ENCODE measurements at regions not wholly inside any gene's neighbourhood (a gene's known extent, or its start where the extent isn't known, plus 50 kb on each side); places are given as distances from the start of the nearest gene placed in this dataset.

DNA sequence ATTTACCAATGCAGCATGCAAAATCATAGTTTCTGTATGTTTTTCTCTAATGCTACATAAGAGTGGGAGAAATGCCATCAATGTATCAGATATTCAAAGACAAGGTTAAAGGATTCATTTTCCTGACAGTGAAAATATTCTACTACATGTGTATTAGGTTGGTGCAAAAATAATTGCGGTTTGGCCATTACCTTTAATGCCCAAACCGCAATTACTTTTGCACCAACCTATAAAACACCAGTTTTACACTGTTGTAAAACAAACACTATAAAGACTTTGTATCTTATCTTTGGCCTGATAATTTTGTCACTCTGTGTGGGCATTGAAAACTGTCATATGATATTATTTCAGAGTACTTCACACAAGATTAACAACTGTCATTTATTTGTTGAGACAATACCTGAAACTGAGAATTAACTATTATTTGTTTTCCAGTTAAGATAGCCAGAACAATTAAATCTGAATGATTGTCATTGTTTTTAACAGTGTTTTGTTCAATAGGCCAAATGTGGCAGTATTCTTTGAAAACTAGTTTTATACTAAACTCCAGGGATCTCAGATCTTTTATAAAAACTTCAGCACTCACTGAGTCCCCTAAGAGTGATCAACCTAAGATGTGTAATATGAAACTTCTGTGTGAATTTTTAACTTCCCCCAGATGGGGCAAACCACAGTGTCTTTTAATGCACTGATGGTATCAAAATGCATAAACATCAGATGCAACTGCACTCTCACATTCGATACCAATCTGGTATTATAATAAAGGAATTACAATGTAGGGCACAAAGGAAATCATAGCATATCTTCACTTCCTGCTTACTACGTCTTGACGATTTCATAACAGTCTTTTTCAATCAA, 53.8 kb upstream of the FBN2 start:
- intact Hi-C loops (cut with DNase I): no loop called here
- DNase-seq (no peak), ATAC-seq (no peak)

DNA sequence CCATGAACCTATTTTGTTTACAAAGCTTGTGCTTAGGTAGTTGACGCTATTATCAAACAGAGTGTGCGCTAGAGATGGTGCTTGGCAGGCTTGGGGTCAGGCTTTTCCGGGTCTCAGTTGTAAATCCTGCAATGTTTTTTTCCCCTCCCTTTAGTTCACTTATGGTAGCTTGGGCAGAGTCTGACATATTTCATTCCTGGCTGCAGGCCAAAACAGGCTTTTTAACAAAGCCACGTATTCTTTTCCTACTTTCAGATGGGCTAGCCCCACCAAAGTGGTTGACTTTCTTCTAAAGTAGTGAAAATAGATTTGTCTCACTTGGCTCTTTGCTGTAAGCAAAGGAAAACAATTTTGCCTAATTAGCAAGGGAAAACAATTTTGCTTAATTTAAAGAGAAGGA, 58.0 kb upstream of the FBN2 start:
- intact Hi-C loops (cut with DNase I): no loop called here
- DNase-seq (no peak), ATAC-seq (no peak)

DNA sequence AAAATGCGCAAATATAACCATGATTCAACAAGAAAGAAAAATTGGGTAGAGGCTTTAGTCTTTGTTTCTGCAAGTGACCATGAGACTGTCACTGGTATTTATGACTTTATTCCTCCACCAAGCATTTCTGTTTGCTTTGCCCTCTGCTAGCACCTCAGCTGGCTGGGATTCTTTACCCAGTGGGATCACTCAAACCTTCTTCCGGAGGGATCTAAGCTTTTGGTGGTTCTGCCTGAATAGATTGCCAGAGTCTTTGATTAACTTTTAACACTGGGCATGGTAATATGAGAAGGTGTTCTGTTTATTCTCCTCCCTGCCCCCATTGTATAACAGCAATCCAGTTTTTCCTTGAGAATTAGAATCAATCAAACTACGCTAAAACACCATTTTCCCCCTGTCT, 59.1 kb upstream of the FBN2 start:
- ATAC-seq (no peak), DNase-seq (no peak)
- intact Hi-C loops (cut with DNase I): no loop called here

DNA sequence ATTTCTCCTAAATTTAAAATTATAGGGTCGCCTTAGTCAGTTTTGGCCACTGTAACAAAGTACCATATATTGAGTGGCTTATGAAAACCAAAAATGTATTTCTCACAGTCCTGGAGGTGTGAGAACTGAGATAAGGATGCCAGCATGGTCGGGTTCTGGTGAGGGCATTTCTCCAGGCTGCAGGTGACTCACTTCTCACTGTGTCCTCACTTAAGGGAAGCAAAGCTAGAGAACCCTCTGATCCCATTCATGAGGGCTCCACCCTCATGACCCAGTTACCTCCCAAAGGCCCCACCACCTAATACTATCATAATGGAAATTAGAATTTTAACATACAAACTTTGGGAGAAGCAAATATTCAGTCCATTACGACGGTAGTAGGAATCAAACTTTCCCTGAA, 75.1 kb upstream of the FBN2 start:
- ATAC-seq (no peak), DNase-seq (no peak)
- intact Hi-C loops (cut with DNase I): no loop called here

DNA sequence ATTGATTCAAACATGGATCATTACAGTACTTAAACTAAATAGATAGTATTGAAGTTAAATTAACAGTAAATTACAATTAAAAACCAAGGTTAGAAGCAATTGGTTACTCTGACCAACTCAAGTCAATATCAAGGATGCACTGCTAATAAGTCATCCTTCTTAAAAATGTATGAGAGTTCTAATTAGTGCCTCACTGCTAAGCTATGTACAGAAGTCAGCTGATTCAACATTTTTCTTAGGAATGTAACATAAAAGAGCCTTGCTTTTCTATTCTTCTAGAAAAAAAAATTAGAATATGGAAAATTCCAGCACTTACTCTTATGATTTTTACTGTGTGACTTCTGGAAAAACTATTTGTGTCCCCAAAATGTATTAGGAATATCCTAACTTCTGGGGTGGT, 75.7 kb upstream of the FBN2 start:
- no peak for DNase-seq
- intact Hi-C loops (cut with DNase I): no loop called here

DNA sequence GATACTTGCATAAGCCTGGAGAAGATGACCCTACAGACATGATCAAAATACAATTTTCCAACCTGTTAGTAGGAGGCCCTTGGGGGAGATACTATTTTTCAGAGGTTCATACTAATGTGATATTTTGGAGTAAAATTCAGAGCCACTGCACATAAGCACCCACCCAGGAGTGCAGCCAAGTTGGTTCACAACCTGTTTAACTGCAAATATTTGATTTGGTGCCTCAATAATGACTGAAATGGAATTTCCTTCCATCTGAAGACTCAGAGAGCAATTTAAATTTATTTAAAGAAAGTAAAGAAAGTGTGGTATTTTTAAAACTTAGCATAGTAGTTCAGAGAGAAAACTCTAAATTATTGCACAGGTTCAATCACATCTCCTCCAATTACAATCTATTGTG, 77.5 kb upstream of the FBN2 start:
- DNase-seq (no peak), ATAC-seq (no peak)
- intact Hi-C loops (cut with DNase I): no loop called here

More for the DNA sequence above, 75.7 kb upstream of the FBN2 start:
- no peak for ATAC-seq

DNA sequence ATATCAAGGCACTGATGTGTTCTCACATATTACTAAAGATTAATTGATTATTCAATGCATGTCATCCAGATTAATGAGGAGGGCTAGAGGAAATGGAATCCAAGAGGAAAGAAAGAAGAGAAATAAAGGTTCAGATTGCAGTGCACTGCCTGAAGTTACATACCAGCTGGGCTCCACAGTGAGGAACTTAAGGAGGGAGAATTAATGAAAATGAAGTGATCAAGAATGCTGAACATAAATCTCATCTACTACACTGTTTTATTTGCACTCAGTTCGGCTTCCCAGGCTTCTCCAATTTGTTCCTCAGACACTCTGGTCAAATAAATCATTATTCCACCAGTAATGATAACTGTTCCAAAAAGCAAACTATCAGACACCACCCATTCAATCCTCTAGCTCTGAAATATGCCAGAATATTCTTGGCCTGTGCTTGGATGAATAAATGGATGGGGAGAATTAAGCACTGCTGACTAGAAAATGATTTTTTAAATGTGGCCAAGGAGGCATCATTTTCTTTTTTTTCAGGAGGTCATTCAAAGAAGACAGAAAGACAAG, 88.6 kb upstream of the FBN2 start:
- no peak for ATAC-seq
- intact Hi-C loops (cut with DNase I): no loop called here
- DNase-seq: no peak

DNA sequence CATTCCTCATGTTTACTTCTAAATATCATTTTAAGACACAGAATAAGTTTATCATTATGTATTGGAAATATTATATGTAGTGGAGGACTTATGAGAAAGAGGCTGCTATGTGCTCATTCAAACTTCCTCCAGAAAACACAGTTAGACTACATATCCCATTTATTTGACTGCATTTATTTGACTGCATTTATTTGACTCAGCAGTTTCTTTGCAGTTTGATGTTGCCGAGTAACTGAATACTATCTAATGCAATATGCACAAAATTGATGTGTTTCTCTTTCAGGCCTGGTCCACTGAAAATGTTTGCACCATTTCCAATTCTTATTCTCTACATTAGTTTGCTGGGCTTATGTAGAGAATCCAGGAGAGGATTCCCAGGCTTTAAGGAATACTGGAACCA, 89.9 kb upstream of the FBN2 start:
- no peak for DNase-seq
- intact Hi-C loops (cut with DNase I): no loop called here
- ATAC-seq: no peak

DNA sequence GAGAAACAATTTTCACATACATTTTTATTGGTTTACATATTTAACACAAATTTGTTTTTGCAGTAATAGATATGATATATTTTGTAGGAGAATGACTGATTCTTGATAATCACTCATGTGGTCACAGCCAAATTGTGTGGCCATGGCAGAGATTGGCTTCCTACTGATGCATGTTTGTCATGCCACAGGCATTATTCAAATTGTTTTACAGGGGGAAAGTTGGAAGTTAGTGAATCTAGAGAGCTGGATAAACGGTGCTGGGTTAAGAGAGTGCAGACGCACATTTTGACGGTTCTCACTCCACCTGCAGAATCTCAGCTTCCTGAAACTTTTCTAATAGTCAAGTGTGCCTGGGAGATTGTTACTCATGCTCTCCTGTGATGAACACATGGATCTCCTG, 91.1 kb upstream of the FBN2 start:
- intact Hi-C loops (cut with DNase I): no loop called here
- ATAC-seq: no peak
- DNase-seq: no peak

DNA sequence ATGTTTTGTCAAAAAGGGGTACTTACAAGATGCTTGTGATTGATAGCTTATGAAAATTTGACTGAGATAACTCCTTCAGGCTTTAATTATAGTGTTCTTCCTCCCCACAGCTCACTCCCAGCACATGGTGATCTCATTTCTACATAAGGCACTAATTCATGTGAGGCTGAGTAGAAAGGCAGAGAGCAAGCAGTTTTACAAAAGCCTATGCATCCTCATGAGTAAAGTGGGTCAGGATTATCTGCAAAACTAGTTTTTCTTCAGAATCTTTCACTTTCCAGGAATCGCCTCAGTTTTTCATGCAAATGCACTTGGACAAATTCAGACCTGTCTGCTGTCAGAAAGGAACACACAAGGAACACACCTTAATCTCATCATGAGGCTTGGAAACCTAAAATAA, 92.1 kb upstream of the FBN2 start:
- intact Hi-C loops (cut with DNase I): no loop called here
- ATAC-seq (no peak), DNase-seq (no peak)

DNA sequence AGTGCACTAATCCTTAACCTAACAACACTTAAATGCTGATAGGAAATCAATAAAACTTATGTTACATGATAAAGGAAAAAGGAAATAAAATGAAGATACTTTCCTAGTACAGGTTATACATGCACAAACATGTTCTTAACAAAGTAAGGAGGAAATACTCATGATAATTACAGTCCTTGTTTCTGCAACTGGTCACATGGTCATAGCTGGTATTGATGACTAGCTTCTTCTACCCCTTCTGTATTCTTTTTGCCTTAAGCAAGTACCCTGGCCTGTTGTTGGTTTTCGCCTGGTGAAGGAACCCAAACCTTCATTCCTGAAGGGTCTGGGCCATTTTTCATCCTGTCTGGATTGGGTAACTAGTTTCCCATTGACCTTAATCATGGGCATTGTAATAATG, 93.7 kb upstream of the FBN2 start:
- DNase-seq: no peak
- ATAC-seq: no peak
- intact Hi-C loops (cut with DNase I): no loop called here

DNA sequence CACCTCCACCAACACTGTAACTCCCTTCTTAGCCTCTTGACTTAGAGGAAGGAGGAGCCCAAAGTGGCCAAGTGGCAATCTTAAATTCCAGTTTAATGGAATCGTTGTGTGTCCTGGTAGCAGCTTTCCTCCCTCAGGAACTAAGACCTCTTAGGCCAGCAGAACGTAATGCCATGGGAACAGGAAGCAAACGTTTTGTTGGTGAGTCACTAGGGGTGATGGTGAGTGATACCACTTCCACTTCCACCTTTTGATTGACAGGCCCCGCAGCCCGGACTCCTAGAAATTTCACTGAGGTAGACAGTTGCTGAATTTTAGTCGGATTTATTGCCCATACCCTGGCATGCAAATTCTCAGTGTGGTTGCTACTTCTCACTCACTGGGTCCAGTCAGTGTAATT, 94.2 kb upstream of the FBN2 start:
- intact Hi-C loops (cut with DNase I): no loop called here
- ATAC-seq: no peak
- DNase-seq: no peak

DNA sequence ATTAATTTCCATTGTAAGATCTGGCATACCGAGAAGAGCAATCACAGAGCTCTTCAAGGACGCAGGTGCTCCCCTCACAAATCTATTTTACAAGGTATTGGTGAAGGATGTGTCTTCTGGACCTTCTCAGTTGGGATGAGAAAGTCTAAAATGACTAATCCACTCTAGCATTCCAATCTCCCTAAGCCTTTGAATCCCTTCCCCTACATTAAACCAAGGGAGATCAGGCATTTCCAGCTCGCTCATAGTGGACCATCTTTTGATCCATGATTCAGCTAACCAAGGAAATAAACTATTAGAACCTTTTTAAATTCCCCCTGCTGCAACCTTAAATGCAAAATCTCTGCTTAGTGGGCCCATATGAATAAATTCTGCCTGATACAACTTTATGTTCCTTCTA, 95.9 kb upstream of the FBN2 start:
- DNase-seq: no peak
- ATAC-seq: no peak
- intact Hi-C loops (cut with DNase I): no loop called here

DNA sequence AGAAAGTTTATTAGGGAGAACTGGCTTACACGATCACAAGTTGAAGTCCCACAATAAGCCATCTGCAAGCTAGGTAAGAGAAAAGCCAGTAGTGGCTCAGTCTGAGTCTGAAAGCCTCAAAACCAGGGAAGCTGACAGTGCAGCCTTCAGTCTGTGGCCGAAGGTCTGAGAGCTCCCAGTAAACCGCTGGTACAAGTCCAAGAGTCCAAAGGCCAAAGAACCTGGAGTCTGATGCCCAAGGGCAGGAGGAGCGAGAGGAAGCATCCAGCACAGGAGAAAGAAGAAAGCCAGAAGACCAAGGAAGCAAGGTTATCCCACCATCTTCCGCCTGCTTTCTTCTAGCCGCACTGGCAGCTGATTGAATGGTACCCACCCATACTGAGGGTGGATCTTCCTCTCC, 97.3 kb upstream of the FBN2 start:
- no peak for DNase-seq
- no peak for ATAC-seq
- intact Hi-C loops (cut with DNase I): no loop called here

DNA sequence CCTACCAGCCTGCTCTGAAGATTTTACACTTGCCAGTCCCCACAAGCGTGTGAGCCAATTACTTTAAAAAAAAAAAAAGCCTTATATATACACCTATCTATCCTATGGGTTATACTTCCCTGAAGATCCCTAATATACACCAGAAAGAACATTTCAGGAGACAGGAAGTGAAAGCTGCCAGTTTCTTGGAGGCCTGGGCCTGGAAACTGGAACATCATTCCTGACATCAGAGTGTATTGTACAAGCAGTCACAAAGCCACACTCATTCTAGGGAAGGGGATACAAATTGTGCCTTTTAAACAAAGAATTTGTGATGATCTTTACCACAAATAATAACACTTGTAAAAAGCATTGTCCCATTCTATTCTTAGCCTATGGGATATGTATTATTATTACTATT, 98.3 kb upstream of the FBN2 start:
- intact Hi-C loops (cut with DNase I): no loop called here
- no peak for DNase-seq
- ATAC-seq: no peak

DNA sequence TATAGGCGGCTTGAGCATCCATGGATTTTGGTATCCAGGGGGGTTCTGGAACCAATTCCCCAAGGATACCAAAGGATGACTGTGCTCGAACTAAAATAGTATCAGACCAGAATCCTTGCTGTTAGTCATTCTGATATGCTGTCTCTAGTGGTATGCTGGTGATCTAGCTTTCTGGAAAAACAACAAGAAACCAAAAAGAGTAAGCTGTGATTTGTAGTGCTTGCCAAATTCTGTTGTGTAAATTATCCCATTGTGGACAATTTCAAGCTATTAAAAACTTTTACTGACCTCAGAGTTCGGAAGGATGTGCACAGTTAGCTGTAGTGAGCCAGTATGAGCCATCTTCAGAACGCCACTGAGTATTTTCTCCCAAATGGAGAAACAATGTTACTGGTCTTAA, 99.0 kb upstream of the FBN2 start:
- DNase-seq (no peak), ATAC-seq (no peak)
- intact Hi-C loops (cut with DNase I): no loop called here

DNA sequence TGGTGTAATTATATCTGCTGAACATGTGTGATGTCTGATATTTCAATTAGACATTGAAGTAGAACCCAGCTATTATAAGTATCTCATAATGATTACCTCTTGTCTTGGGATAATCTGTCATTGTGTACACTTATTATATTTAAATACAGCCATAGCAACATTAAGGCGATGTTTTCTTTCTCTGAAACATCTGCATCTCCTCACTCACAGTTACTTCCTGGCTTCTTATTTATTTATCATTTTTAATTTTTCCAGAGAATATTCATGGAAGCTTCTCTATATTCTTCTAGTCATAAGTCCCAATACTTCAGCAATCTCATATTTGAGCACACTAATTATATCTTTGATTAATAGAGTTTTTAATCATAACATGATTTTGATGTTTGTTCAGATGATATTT, 103.8 kb upstream of the FBN2 start:
- DNase-seq: no peak
- intact Hi-C loops (cut with DNase I): no loop called here
- ATAC-seq: no peak

DNA sequence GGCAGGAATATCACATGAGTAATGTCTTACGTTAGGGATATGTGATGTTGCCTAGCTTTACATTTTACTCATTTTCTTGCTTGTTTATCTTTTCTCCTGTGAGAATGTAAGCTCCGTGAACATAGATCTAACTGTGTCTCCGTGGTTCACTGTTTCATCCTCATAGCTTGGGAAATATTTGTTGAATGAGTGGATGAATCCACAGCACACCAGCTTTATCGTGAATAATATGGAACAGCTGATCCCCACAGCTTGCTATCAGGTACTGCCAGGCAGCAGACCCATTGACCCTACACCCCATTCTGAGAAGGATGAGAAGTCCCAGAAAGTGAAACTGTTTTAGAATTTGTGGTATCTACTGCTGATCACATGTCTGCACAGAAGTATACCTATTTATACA, 106.8 kb upstream of the FBN2 start:
- ATAC-seq: no peak
- no peak for DNase-seq
- intact Hi-C loops (cut with DNase I): no loop called here

DNA sequence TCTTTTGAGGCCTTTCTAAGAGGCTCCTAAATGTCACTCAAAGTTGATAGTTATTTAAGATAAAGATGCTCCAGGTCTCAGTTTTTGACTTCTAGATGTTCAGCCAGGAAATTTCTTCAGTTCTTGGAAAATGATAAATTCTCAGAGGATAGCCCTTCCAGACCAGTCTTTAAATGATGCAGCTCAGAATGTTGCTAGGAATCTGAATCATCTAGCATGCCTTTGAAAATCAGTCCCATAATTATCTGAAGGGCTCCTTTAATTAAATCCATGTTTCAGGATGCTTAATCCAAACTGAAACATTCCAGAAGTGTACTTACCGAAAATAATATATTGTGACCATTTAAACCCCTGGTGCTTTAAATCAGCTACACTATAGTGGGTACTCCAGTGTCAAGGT, 107.5 kb upstream of the FBN2 start:
- no peak for ATAC-seq
- intact Hi-C loops (cut with DNase I): no loop called here
- no peak for DNase-seq

DNA sequence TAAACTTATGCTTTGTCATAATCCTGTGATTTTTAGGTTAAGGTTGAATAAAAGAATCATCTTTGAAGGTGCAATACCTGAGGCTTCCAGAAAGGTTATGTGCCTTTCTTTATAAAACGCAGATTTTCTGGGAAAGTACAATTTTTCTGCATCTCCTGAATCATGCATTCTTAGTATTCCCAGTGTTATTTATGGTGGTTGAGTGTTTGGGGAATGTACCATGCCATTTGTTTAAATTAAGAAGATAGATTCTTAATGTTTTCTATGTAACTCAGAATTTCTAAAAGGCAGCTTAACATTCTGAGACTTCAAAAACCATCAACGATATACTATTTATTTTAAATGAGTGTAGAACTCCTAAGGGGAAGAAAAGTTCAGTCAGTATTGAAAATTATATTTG, 108.1 kb upstream of the FBN2 start:
- intact Hi-C loops (cut with DNase I): no loop called here
- no peak for DNase-seq
- ATAC-seq: no peak

DNA sequence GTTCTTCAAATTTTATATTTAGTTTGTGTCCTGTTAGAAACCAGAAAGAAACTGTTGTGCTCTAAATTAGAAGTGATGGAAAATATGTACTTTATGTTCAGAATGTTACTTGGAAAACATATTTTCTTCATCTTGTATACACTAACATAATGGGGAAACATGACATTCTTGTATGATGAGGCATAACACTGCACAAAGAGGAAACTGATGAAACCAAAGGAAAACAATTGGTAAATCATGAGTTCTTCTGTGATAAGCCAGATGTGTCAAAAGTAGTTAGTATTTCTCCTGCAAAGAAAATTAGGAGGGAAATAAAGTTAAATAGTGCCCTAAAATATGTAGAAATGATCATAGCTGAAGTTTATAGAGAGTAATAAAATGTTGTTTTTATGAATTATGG, 111.1 kb upstream of the FBN2 start:
- no peak for DNase-seq
- intact Hi-C loops (cut with DNase I): no loop called here
- ATAC-seq: no peak

DNA sequence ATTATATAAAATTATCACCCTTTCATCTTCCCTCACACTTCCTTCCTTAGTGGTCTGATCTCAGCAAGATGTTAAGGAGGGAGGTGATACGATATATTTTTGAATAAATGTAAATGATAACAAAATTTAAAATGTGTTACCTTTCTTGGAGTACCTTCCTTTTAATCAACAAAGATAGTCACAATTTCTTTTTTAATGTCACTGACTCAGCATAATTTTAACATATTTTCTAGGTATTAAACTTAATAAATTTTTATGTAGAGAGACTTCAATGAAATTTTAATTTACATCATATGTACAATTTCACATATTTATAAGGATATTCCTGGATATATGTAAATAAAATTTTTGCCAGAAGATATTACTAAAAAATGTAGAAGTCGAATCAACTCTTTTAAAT, 125.0 kb upstream of the FBN2 start:
- DNase-seq (no peak), ATAC-seq (no peak)
- intact Hi-C loops (cut with DNase I): no loop called here
